K562 (cell line): ENCODE measurements at regions not wholly inside any gene's neighbourhood (a gene's known extent, or its start where the extent isn't known, plus 50 kb on each side); places are given as distances from the start of the nearest gene placed in this dataset.

ENCODE experiments used
- ATAC-seq: fragments of 200-7000 bp; cut with Tn5 transposase; 3 replicates; pipeline ENCODE4 v1.9.1; 2020; ENCODE audit warnings: moderate library complexity
- BruUV-seq: library from RNA; stranded (reverse); fragments of 400-500 nt; replicated peaks from 2 replicates; lab custom pipeline; 2021; lab: Mats Ljungman, UMichigan
- CTCF ChIA-PET: fragments of 300-600 bp; formaldehyde crosslinking; extraction: SDS; loops from one replicate; lab custom pipeline; 2021; ENCODE audit warnings: low intra/inter-chr PET ratio; lab: Yijun Ruan, JAX
- POLR2A ChIA-PET: fragments of 300-600, 350-650 bp; sonication (Branson Sonifier 250); formaldehyde crosslinking; extraction: SDS; loops from one replicate; lab custom pipeline; 2021; ENCODE audit warnings: antibody characterized with exemption, inconsistent platforms; lab: Yijun Ruan, JAX
- DNase-seq, 4 experiments: peaks; one replicate each; pipeline versions ENCODE4 v3.0.0 to v3.0.0-alpha.2; 2011 to 2018; ENCODE audit warnings: low spot score in 3 of 4, mixed read lengths in 3 of 4; ENCODE audit errors: extremely low read depth in 1 of 4
- FAIRE-seq: peaks from 2 replicates; lab custom pipeline; 2011; peaks lifted over from hg19 to GRCh38; lab: Jason Lieb, UNC
- H2AFZ ChIP-seq: 2 replicates; pipeline ENCODE4 v1.6.0; 2011; ENCODE audit warnings: low read depth, low read length, control low read depth, inconsistent platforms
- H3K27ac ChIP-seq: fragments of 200-600 bp; 3 replicates; pipeline ENCODE4 v1.8.0; 2011; ENCODE audit warnings: low read depth, mild to moderate bottlenecking, control low read depth, inconsistent platforms, low read length, moderate library complexity, mixed read lengths; ENCODE audit errors: extremely low read depth
- H3K27me3 ChIP-seq, 2 experiments: fragments of 300-600 bp in 1 of 2; 2 replicates in 1 of 2; 3 replicates in 1 of 2; pipeline versions ENCODE4 v1.6.0 to v1.8.0; 2011; ENCODE audit warnings: inconsistent platforms in 2 of 2, low read length in 2 of 2, mild to moderate bottlenecking in 1 of 2, mixed read lengths in 1 of 2, moderate library complexity in 1 of 2; ENCODE audit not compliant: control insufficient read depth in 2 of 2, insufficient read depth in 2 of 2
- H3K36me3 ChIP-seq: fragments of 300-600 bp; 3 replicates; pipeline ENCODE4 v1.8.0; 2011; ENCODE audit warnings: mild to moderate bottlenecking, low read length, inconsistent platforms; ENCODE audit not compliant: control insufficient read depth, insufficient read depth
- H3K4me1 ChIP-seq, 2 experiments: fragments of 200-600 bp in 1 of 2; replicated peaks in 1 of 2; 2 replicates in 1 of 2; 3 replicates in 1 of 2; pipeline versions ENCODE4 v1.5.1 to v1.8.0; 2011; ENCODE audit warnings: inconsistent platforms in 2 of 2, low read length in 2 of 2, mild to moderate bottlenecking in 1 of 2, mixed read lengths in 1 of 2, moderate library complexity in 1 of 2; ENCODE audit not compliant: control insufficient read depth in 2 of 2, insufficient read depth in 2 of 2
- H3K4me2 ChIP-seq: 2 replicates; pipeline ENCODE4 v1.6.1; 2011; ENCODE audit warnings: low read length, control low read depth, inconsistent platforms, mixed read lengths; ENCODE audit not compliant: insufficient read depth
- H3K4me3 ChIP-seq: fragments of 200-600 bp; sonication (generic), shearing (Covaris generic); 2 replicates; pipeline ENCODE4 v1.5.1; 2016; ENCODE audit warnings: control low read depth, inconsistent platforms
- H3K79me2 ChIP-seq: fragments of 200-600 bp; 3 replicates; pipeline ENCODE4 v1.8.0; 2011; ENCODE audit warnings: low read length, inconsistent platforms; ENCODE audit not compliant: control insufficient read depth, insufficient read depth
- H3K9ac ChIP-seq, 2 experiments: 2 replicates each; pipeline versions ENCODE4 v1.6.0 to v1.6.1; 2011; ENCODE audit warnings: low read depth in 2 of 2, low read length in 2 of 2, control low read depth in 1 of 2, inconsistent platforms in 1 of 2, mild to moderate bottlenecking in 1 of 2, mixed read lengths in 1 of 2; ENCODE audit not compliant: insufficient read depth in 1 of 2
- H3K9me1 ChIP-seq: one replicate; pipeline ENCODE4 v1.6.0; 2011; ENCODE audit warnings: inconsistent platforms, mild to moderate bottlenecking, low read length, moderate library complexity; ENCODE audit not compliant: control insufficient read depth, insufficient read depth
- H3K9me3 ChIP-seq: replicated peaks from 2 replicates; pipeline ENCODE4 v1.5.1; 2011; ENCODE audit warnings: low read depth, low read length, inconsistent platforms; ENCODE audit not compliant: control insufficient read depth, insufficient read depth
- H4K20me1 ChIP-seq: replicated peaks from 2 replicates; pipeline ENCODE4 v1.6.1; 2011; ENCODE audit warnings: low read length, inconsistent platforms, mixed read lengths; ENCODE audit not compliant: control insufficient read depth, insufficient read depth
- CEBPB ChIP-seq: fragments of 450-650 bp; IDR thresholded peaks from 2 replicates; pipeline ENCODE4 v1.6.1; 2016; ENCODE audit warnings: missing genetic modification characterization, missing compliant biosample characterization
- CHAMP1 ChIP-seq: fragments of 450-650 bp; IDR thresholded peaks from 2 replicates; pipeline ENCODE4 v1.6.1; 2016; ENCODE audit warnings: mild to moderate bottlenecking
- E2F5 ChIP-seq: sonication (generic); formaldehyde crosslinking; IDR thresholded peaks from 2 replicates; pipeline ENCODE4 v1.8.0; 2022; ENCODE audit warnings: mild to moderate bottlenecking, missing genetic modification reagents
- EP400 ChIP-seq: fragments of 450-650 bp; IDR thresholded peaks from 2 replicates; pipeline ENCODE4 v1.6.1; 2017; ENCODE audit warnings: antibody characterized with exemption, mild to moderate bottlenecking, moderate library complexity
- GATAD2A ChIP-seq: fragments of 450-650 bp; IDR thresholded peaks from 2 replicates; pipeline ENCODE4 v1.6.1; 2017
- HDAC2 ChIP-seq: fragments of 450-650 bp; IDR thresholded peaks from 2 replicates; pipeline ENCODE4 v1.6.1; 2016; ENCODE audit warnings: mild to moderate bottlenecking
- MCM7 ChIP-seq, 2 experiments: fragments of 450-650 bp; IDR thresholded peaks; 2 replicates each; pipeline ENCODE4 v1.6.1; 2016 to 2018
- MTA1 ChIP-seq: fragments of 450-650 bp; IDR thresholded peaks from 2 replicates; pipeline ENCODE4 v1.6.1; 2017; ENCODE audit warnings: borderline replicate concordance
- MYC ChIP-seq, 2 experiments: fragments of 250-450 bp in 1 of 2; sonication (Bioruptor Pico) in 1 of 2; IDR thresholded peaks; 2 replicates each; pipeline versions ENCODE4 v1.5.1 to v1.6.1; 2012 to 2021; ENCODE audit warnings: low read depth in 2 of 2, borderline replicate concordance in 1 of 2, improper control_type of control experiment in 1 of 2, low read length in 1 of 2, mild to moderate bottlenecking in 1 of 2, moderate library complexity in 1 of 2
- PTTG1 ChIP-seq: fragments of 450-650 bp; IDR thresholded peaks from 2 replicates; pipeline ENCODE4 v1.6.1; 2016; ENCODE audit warnings: low read depth, mild to moderate bottlenecking, missing genetic modification characterization, missing compliant biosample characterization
- SNIP1 ChIP-seq: fragments of 450-650 bp; IDR thresholded peaks from 2 replicates; pipeline ENCODE4 v1.7.1; 2017; ENCODE audit warnings: low read depth, mild to moderate bottlenecking
- ZBTB17 ChIP-seq: fragments of 450-650 bp; formaldehyde crosslinking; IDR thresholded peaks from 2 replicates; pipeline ENCODE4 v1.4.0; 2020; ENCODE audit warnings: mild to moderate bottlenecking
- ZNF23 ChIP-seq: fragments of 250-450 bp; sonication (Bioruptor Pico); IDR thresholded peaks from 2 replicates; pipeline ENCODE4 v1.4.0; 2020; ENCODE audit warnings: mild to moderate bottlenecking
- ZNF717 ChIP-seq: fragments of 250-450 bp; sonication (Bioruptor Pico); IDR thresholded peaks from 2 replicates; pipeline ENCODE4 v1.5.0; 2021
- ZNF79 ChIP-seq: fragments of 250-450 bp; sonication (Bioruptor Pico); IDR thresholded peaks from 2 replicates; pipeline ENCODE4 v1.4.0; 2020; ENCODE audit warnings: low read depth, mild to moderate bottlenecking, moderate library complexity
- WGBS: fragments of 100-300 bp; shearing (Covaris generic); methylation state at CpG from one replicate; pipeline ENCODE4 v1.1.6; 2016; ENCODE audit warnings: low coverage, mixed read lengths; ENCODE audit not compliant: insufficient coverage; ENCODE audit errors: missing lambda C conversion rate; 5-methylcytosine and 5-hydroxymethylcytosine counted together
- in situ Hi-C: fragments of 300-500 bp; cut with MboI; formaldehyde crosslinking; loops from 4 replicates; pipeline ENCODE4 v1.15.0; 2018; ENCODE audit warnings: inconsistent platforms, mixed read lengths
- intact Hi-C: fragments of 100-400 bp; cut with micrococcal nuclease; formaldehyde crosslinking; loops from 2 replicates; pipeline ENCODE4 v1.14.2; 2022

- TF ChIP-seq CHAMP1: no peak
- no peak for TF ChIP-seq ZNF23 (CRISPR knock-in tag)
- TF ChIP-seq ZBTB17 (CRISPR knock-in tag): no peak
- TF ChIP-seq EP400: no peak
- TF ChIP-seq ZNF79 (CRISPR knock-in tag): no peak
Measured at GRCh38 chr13:78085434-78086225, 167.0 kb upstream of the EDNRB start (continued).

GRCh38 chr13:78084401-78084800 lies 165.8 kb upstream of the EDNRB start:
- Histone ChIP-seq H2AFZ (no peak overlapping the region), H3K27ac (no peak overlapping the region), H3K36me3 (no peaks in the 10 kb centered on the region), H3K9ac (no peak overlapping the region), H3K9me1 (no peaks in the 10 kb centered on the region), H3K27me3 (no peaks in the 10 kb centered on the region), H3K4me2 (no peak overlapping the region), H3K4me3 (no peak overlapping the region), H3K4me1 (no peaks in the 10 kb centered on the region), H4K20me1 (no peaks in the 10 kb centered on the region), H3K9me3 (no peaks in the 10 kb centered on the region), H3K79me2 (no peaks in the 10 kb centered on the region)
- 0% methylated on average over 1 of the region's 1 CpG for WGBS
- FAIRE-seq (no peak), DNase-seq (no peak), ATAC-seq (no peak)
- TF ChIP-seq MTA1: no peak
- TF ChIP-seq GATAD2A: no peak
- TF ChIP-seq SNIP1: no peak
- TF ChIP-seq CEBPB: no peak
- TF ChIP-seq E2F5 (CRISPR knock-in tag): no peak
- TF ChIP-seq HDAC2: no peak
- no peak for TF ChIP-seq MYC (IDR thresholded peaks at IDR 0.05; ENCODE audit: low read depth, low read length)
- no peak for TF ChIP-seq MYC (CRISPR knock-in tag; IDR thresholded peaks at IDR 0.05; ENCODE audit: borderline replicate concordance, low read depth)
- TF ChIP-seq ZNF717 (CRISPR knock-in tag): no peak
- no peak for TF ChIP-seq MCM7 (IDR thresholded peaks at IDR 0.05)
- no peak for TF ChIP-seq PTTG1
- CTCF ChIA-PET: no interaction called here
- no TSS peak for BruUV-seq
- intact Hi-C loops: no loop called here
- in situ Hi-C loops: no loop called here
- POLR2A ChIA-PET: no interaction called here
